Right atrium auricular region (tissue), 2 donors: ENCODE measurements at regions not wholly inside any gene's neighbourhood (a gene's known extent, or its start where the extent isn't known, plus 50 kb on each side); places are given as distances from the start of the nearest gene placed in this dataset.

Experiments used
- DNase-seq: peaks from one replicate; pipeline ENCODE4 v3.0.0-alpha.2; 2019; ENCODE audit warnings: low spot score
- H3K27ac ChIP-seq, 2 donors: fragments of 200-600 bp; sonication (generic); 1 replicate in 1 of 2; 2 replicates in 1 of 2; pipeline ENCODE4 v1.5.1; 2016 to 2019
- H3K27me3 ChIP-seq, 2 donors: fragments of 200-600 bp; sonication (generic); one replicate each; pipeline versions ENCODE4 v1.5.1 to v1.6.0; 2017 to 2019
- H3K36me3 ChIP-seq: fragments of 200-600 bp; sonication (generic); one replicate; pipeline ENCODE4 v1.5.1; 2016
- H3K4me1 ChIP-seq, 2 donors: fragments of 200-600 bp; sonication (generic); one replicate each; pipeline versions ENCODE4 v1.5.1 to v1.6.0; 2017 to 2019
- H3K4me3 ChIP-seq, 2 donors: fragments of 200-600 bp; sonication (generic); 1 replicate in 1 of 2; 2 replicates in 1 of 2; pipeline ENCODE4 v1.5.1; 2017 to 2019; ENCODE audit warnings: mild to moderate bottlenecking in 1 of 2, moderate library complexity in 1 of 2
- H3K9me3 ChIP-seq, 2 donors: fragments of 200-600 bp; sonication (generic); one replicate each; pipeline ENCODE4 v1.5.1; 2019
- CTCF ChIP-seq, 2 donors: fragments of 200-600 bp; sonication (generic); IDR thresholded peaks; one replicate each; pipeline ENCODE4 v1.5.1; 2019; ENCODE audit warnings: antibody characterized with exemption in 2 of 2

GRCh38 chr2:15826273-15826717 is 114.1 kb upstream of the MYCN start:
- TF ChIP-seq CTCF (IDR thresholded peaks at IDR 0.05), result no peak
- H3K4me3 ChIP-seq, result no peak overlapping the region
- H3K9me3 ChIP-seq, result no peaks in the 10 kb centered on the region
- H3K4me1 ChIP-seq, result no peaks in the 10 kb centered on the region
- no peaks in the 10 kb centered on the region for H3K36me3 ChIP-seq
- no peak overlapping the region for H3K27ac ChIP-seq
- no peaks in the 10 kb centered on the region for H3K27me3 ChIP-seq
- no peak for DNase-seq

- Histone ChIP-seq H3K27me3 (no peaks in the 10 kb centered on the region), H3K9me3 (no peaks in the 10 kb centered on the region), H3K4me1 (no peaks in the 10 kb centered on the region), H3K4me3 (no peak overlapping the region), H3K27ac (no peak overlapping the region), H3K36me3 (no peaks in the 10 kb centered on the region)
- TF ChIP-seq CTCF (IDR thresholded peaks at IDR 0.05), result no peak
- no peak for DNase-seq
Measured at GRCh38 chr2:15827001-15827400, 113.3 kb upstream of the MYCN start.

GRCh38 chr2:15828576-15828975 is 111.8 kb upstream of the MYCN start:
- H3K4me1 ChIP-seq, result no peaks in the 10 kb centered on the region
- H3K4me3 ChIP-seq, result no peak overlapping the region
- H3K9me3 ChIP-seq, result no peaks in the 10 kb centered on the region
- no peaks in the 10 kb centered on the region for H3K27me3 ChIP-seq
- H3K36me3 ChIP-seq, result no peaks in the 10 kb centered on the region
- H3K27ac ChIP-seq, result no peak overlapping the region
- DNase-seq, result no peak
- no peak for TF ChIP-seq CTCF (IDR thresholded peaks at IDR 0.05)

- H3K36me3 ChIP-seq, result no peaks in the 10 kb centered on the region
- H3K4me1 ChIP-seq, result no peaks in the 10 kb centered on the region
- no peak overlapping the region for H3K4me3 ChIP-seq
- H3K9me3 ChIP-seq, result no peaks in the 10 kb centered on the region
- no peak overlapping the region for H3K27ac ChIP-seq
- H3K27me3 ChIP-seq, result no peaks in the 10 kb centered on the region
- DNase-seq, result no peak
- TF ChIP-seq CTCF (IDR thresholded peaks at IDR 0.05), result no peak
Measured at GRCh38 chr2:15829091-15829801, 111.1 kb upstream of the MYCN start.

- Histone ChIP-seq H3K4me3 (no peak overlapping the region), H3K27me3 (no peaks in the 10 kb centered on the region), H3K4me1 (no peaks in the 10 kb centered on the region), H3K9me3 (no peaks in the 10 kb centered on the region), H3K27ac (no peak overlapping the region), H3K36me3 (no peaks in the 10 kb centered on the region)
- no peak for TF ChIP-seq CTCF (IDR thresholded peaks at IDR 0.05)
- no peak for DNase-seq
Measured at GRCh38 chr2:15829985-15830384, 110.4 kb upstream of the MYCN start.
